CD14-positive monocyte (primary cell): ENCODE measurements at regions not wholly inside any gene's neighbourhood (a gene's known extent, or its start where the extent isn't known, plus 50 kb on each side); places are given as distances from the start of the nearest gene placed in this dataset.

ENCODE experiments used
- DNase-seq, 3 donors: peaks; one replicate each; pipeline ENCODE4 v3.0.0-alpha.2; 2011 to 2022
- H2AFZ ChIP-seq: 2 replicates; pipeline ENCODE4 v1.6.0; 2012; ENCODE audit warnings: mild to moderate bottlenecking, low read depth, low read length, inconsistent platforms; ENCODE audit not compliant: insufficient read depth, poor library complexity, severe bottlenecking
- H3K27ac ChIP-seq, 2 donors: 1 replicate in 1 of 2; 2 replicates in 1 of 2; pipeline ENCODE4 v1.5.1; 2012 to 2013; ENCODE audit warnings: low read length in 2 of 2, control low read depth in 1 of 2, inconsistent platforms in 1 of 2, low read depth in 1 of 2, mild to moderate bottlenecking in 1 of 2
- H3K27me3 ChIP-seq, 2 donors: one replicate each; pipeline versions ENCODE4 v1.6.0 to v1.6.1; 2011 to 2013; ENCODE audit warnings: low read length in 2 of 2; ENCODE audit not compliant: control insufficient read depth in 2 of 2, insufficient read depth in 2 of 2
- H3K36me3 ChIP-seq, 2 donors: replicated peaks in 1 of 2; 1 replicate in 1 of 2; 2 replicates in 1 of 2; pipeline versions ENCODE4 v1.5.1 to v1.6.1; 2012 to 2013; ENCODE audit warnings: low read length in 2 of 2, control low read depth in 1 of 2, inconsistent platforms in 1 of 2, mild to moderate bottlenecking in 1 of 2; ENCODE audit not compliant: insufficient read depth in 2 of 2, control insufficient read depth in 1 of 2
- H3K4me1 ChIP-seq, 2 donors: 1 replicate in 1 of 2; 2 replicates in 1 of 2; pipeline versions ENCODE4 v1.5.1 to v1.6.1; 2012 to 2013; ENCODE audit warnings: low read length in 2 of 2, control low read depth in 1 of 2, inconsistent platforms in 1 of 2, mild to moderate bottlenecking in 1 of 2, moderate library complexity in 1 of 2; ENCODE audit not compliant: insufficient read depth in 2 of 2, control insufficient read depth in 1 of 2
- H3K4me2 ChIP-seq: replicated peaks from 2 replicates; pipeline ENCODE3; 2012; ENCODE audit warnings: low read length, moderate library complexity, mild to moderate bottlenecking; ENCODE audit not compliant: poor library complexity, severe bottlenecking; ENCODE audit errors: extremely low read depth
- H3K4me3 ChIP-seq, 3 experiments: fragments of 200-600 bp in 1 of 3; sonication (generic) in 1 of 3; replicated peaks in 1 of 3; 1 replicate in 2 of 3; 2 replicates in 1 of 3; pipeline ENCODE4 v1.5.1; 2011 to 2013; ENCODE audit warnings: low read length in 3 of 3, mild to moderate bottlenecking in 3 of 3, control low read depth in 2 of 3, low read depth in 2 of 3, inconsistent platforms in 1 of 3, moderate library complexity in 1 of 3
- H3K79me2 ChIP-seq: 2 replicates; pipeline ENCODE4 v1.6.0; 2012; ENCODE audit warnings: mild to moderate bottlenecking, control low read depth, inconsistent platforms, low read length, moderate library complexity; ENCODE audit not compliant: insufficient read depth
- H3K9ac ChIP-seq: 2 replicates; pipeline ENCODE4 v1.6.0; 2017; ENCODE audit warnings: low read length, mild to moderate bottlenecking; ENCODE audit not compliant: insufficient read depth, poor library complexity, severe bottlenecking
- H3K9me3 ChIP-seq, 2 donors: replicated peaks in 1 of 2; 1 replicate in 1 of 2; 2 replicates in 1 of 2; pipeline versions ENCODE4 v1.5.1 to v1.6.1; 2012 to 2013; ENCODE audit warnings: low read length in 2 of 2, control low read depth in 1 of 2; ENCODE audit not compliant: control insufficient read depth in 1 of 2, insufficient read depth in 1 of 2
- H4K20me1 ChIP-seq: 2 replicates; pipeline ENCODE4 v1.6.0; 2012; ENCODE audit warnings: mild to moderate bottlenecking, low read length, control low read depth, moderate library complexity; ENCODE audit not compliant: insufficient read depth
- H3K27ac Mint-ChIP-seq, 7 donors: one replicate each; pipeline ENCODE4 v1.8.0; 2020; ENCODE audit warnings: mild to moderate bottlenecking in 7 of 7, mixed read lengths in 7 of 7, moderate library complexity in 6 of 7, inconsistent platforms in 2 of 7
- H3K27me3 Mint-ChIP-seq, 3 donors: one replicate each; pipeline ENCODE4 v1.8.0; 2021 to 2022; ENCODE audit warnings: low read depth in 3 of 3, mild to moderate bottlenecking in 3 of 3, mixed read lengths in 3 of 3, moderate library complexity in 3 of 3, inconsistent platforms in 1 of 3
- H3K36me3 Mint-ChIP-seq, 2 donors: one replicate each; pipeline ENCODE4 v1.8.0; 2020; ENCODE audit warnings: mixed read lengths in 2 of 2, inconsistent platforms in 1 of 2, mild to moderate bottlenecking in 1 of 2
- H3K4me1 Mint-ChIP-seq: one replicate; pipeline ENCODE4 v1.8.0; 2020; ENCODE audit warnings: mild to moderate bottlenecking, mixed read lengths
- H3K4me3 Mint-ChIP-seq, 2 donors: one replicate each; pipeline ENCODE4 v1.8.0; 2020; ENCODE audit warnings: mild to moderate bottlenecking in 2 of 2, mixed read lengths in 2 of 2, moderate library complexity in 1 of 2
- H3K9me3 Mint-ChIP-seq, 7 donors: one replicate each; pipeline ENCODE4 v1.8.0; 2020 to 2022; ENCODE audit warnings: mixed read lengths in 7 of 7, mild to moderate bottlenecking in 6 of 7, moderate library complexity in 6 of 7, inconsistent platforms in 2 of 7
- CTCF ChIP-seq: fragments of 200-600 bp; IDR thresholded peaks from one replicate; pipeline ENCODE4 v1.8.0; 2022; ENCODE audit warnings: antibody characterized with exemption, mild to moderate bottlenecking
- WGBS: methylation state at CpG from one replicate; pipeline ENCODE4 v1.1.5; 2013; ENCODE audit warnings: missing lambda C conversion rate; ENCODE audit not compliant: insufficient coverage; 5-methylcytosine and 5-hydroxymethylcytosine counted together
- intact Hi-C, 2 donors: fragments of 100-400 bp; cut with micrococcal nuclease; formaldehyde crosslinking; loops; one replicate each; pipeline versions ENCODE4 v1.15.0 to v1.15.1; 2023

GRCh38 chr7:42476255-42476654 is 239.2 kb upstream of the GLI3 start:
- Mint-ChIP-seq H3K27ac (no peak overlapping the region), H3K27me3 (peaks cover 0 to 2% (median 0%) of the 10 kb centered on the region in 3 donors), H3K9me3 (peaks cover 2 to 19% (median 3%) of the 10 kb centered on the region in 7 donors), H3K36me3 (no peaks in the 10 kb centered on the region), H3K4me1 (no peaks in the 10 kb centered on the region), H3K4me3 (no peak overlapping the region)
- H3K4me3 ChIP-seq, result no peak overlapping the region
- TF ChIP-seq CTCF, result no peak
- no peaks in the 10 kb centered on the region for H3K36me3 ChIP-seq
- H3K9me3 ChIP-seq, result peaks cover 0 to 11% of the 10 kb centered on the region in 2 donors
- DNase-seq, result no peak
- no peaks in the 10 kb centered on the region for H3K27me3 ChIP-seq
- H3K4me1 ChIP-seq, result no peaks in the 10 kb centered on the region
- H2AFZ ChIP-seq, result no peak overlapping the region
- no peaks in the 10 kb centered on the region for H3K79me2 ChIP-seq
- H3K27ac ChIP-seq, result no peak overlapping the region
- no peak overlapping the region for H3K4me2 ChIP-seq
- intact Hi-C loops, result no loop called here
- no peak overlapping the region for H3K9ac ChIP-seq
- no peaks in the 10 kb centered on the region for H4K20me1 ChIP-seq
- WGBS, result no CpG with 5 or more reads among the region's 2 CpGs

- H3K27me3 Mint-ChIP-seq, result peaks cover 0 to 2% (median 0%) of the 10 kb centered on the region in 3 donors
- Histone ChIP-seq H3K27me3 (no peaks in the 10 kb centered on the region), H4K20me1 (no peaks in the 10 kb centered on the region), H3K9me3 (peaks cover 0 to 11% of the 10 kb centered on the region in 2 donors), H3K4me2 (no peak overlapping the region), H2AFZ (no peak overlapping the region), H3K4me1 (no peaks in the 10 kb centered on the region), H3K79me2 (no peaks in the 10 kb centered on the region), H3K27ac (no peak overlapping the region), H3K9ac (no peak overlapping the region), H3K4me3 (no peak overlapping the region), H3K36me3 (no peaks in the 10 kb centered on the region)
- H3K4me1 Mint-ChIP-seq, result no peaks in the 10 kb centered on the region
- no peaks in the 10 kb centered on the region for H3K36me3 Mint-ChIP-seq
- H3K4me3 Mint-ChIP-seq, result no peak overlapping the region
- peaks cover 0 to 16% (median 2%) of the 10 kb centered on the region in 7 donors for H3K9me3 Mint-ChIP-seq
- no peak for TF ChIP-seq CTCF
- DNase-seq, result no peak
- no peak overlapping the region for H3K27ac Mint-ChIP-seq
- intact Hi-C loops, result no loop called here
- 92% methylated on average over 5 of the region's 5 CpGs for WGBS
Observed at GRCh38 chr7:42475082-42475481, 238.1 kb upstream of the GLI3 start.
